CD4-positive, CD25-positive, alpha-beta regulatory T cell (primary cell): ENCODE measurements at regions not wholly inside any gene's neighbourhood (a gene's known extent, or its start where the extent isn't known, plus 50 kb on each side); places are given as distances from the start of the nearest gene placed in this dataset.

Experiments
- ATAC-seq, 2 donors: fragments of 150-1000 bp; cut with Tn5 transposase; one replicate each; pipeline ENCODE4 v1.10.0; 2021; ENCODE audit warnings: low read depth in 2 of 2, moderate number of reproducible peaks in 2 of 2, moderate library complexity in 1 of 2
- DNase-seq, 3 donors: peaks; one replicate each; pipeline versions ENCODE4 v3.0.0 to v3.0.0-alpha.2; 2012 to 2022; ENCODE audit warnings: mixed read lengths in 1 of 3
- H3K27ac ChIP-seq: one replicate; pipeline ENCODE4 v1.7.0; 2013; ENCODE audit warnings: mild to moderate bottlenecking, low read length; ENCODE audit not compliant: insufficient read depth, poor library complexity, severe bottlenecking
- H3K27me3 ChIP-seq: one replicate; pipeline ENCODE4 v1.7.0; 2013; ENCODE audit warnings: low read length; ENCODE audit not compliant: control insufficient read depth, insufficient read depth
- H3K36me3 ChIP-seq: one replicate; pipeline ENCODE4 v1.7.0; 2013; ENCODE audit warnings: mild to moderate bottlenecking, low read length, moderate library complexity; ENCODE audit not compliant: control insufficient read depth, insufficient read depth
- H3K4me1 ChIP-seq: 2 replicates; pipeline ENCODE4 v1.7.0; 2013; ENCODE audit warnings: mild to moderate bottlenecking, low read length; ENCODE audit not compliant: insufficient read depth, control insufficient read depth, poor library complexity, severe bottlenecking
- H3K4me3 ChIP-seq: one replicate; pipeline ENCODE4 v1.7.0; 2013; ENCODE audit warnings: low read depth, mild to moderate bottlenecking, low read length, moderate library complexity
- H3K9me3 ChIP-seq, 2 experiments: 1 replicate in 1 of 2; 2 replicates in 1 of 2; pipeline ENCODE4 v1.7.0; 2013; ENCODE audit warnings: low read length in 2 of 2, mild to moderate bottlenecking in 1 of 2, moderate library complexity in 1 of 2; ENCODE audit not compliant: control insufficient read depth in 2 of 2
- H3K27ac Mint-ChIP-seq, 3 donors: one replicate each; pipeline ENCODE4 v1.8.0; 2020 to 2022; ENCODE audit warnings: mild to moderate bottlenecking in 3 of 3, mixed read lengths in 3 of 3, moderate library complexity in 2 of 3
- H3K27me3 Mint-ChIP-seq: one replicate; pipeline ENCODE4 v1.8.0; 2022; ENCODE audit warnings: mild to moderate bottlenecking, mixed read lengths
- H3K36me3 Mint-ChIP-seq: one replicate; pipeline ENCODE4 v1.8.0; 2020; ENCODE audit warnings: mixed read lengths
- H3K4me1 Mint-ChIP-seq, 4 donors: one replicate each; pipeline ENCODE4 v1.8.0; 2020 to 2022; ENCODE audit warnings: mixed read lengths in 4 of 4, mild to moderate bottlenecking in 1 of 4
- H3K4me3 Mint-ChIP-seq, 4 donors: one replicate each; pipeline ENCODE4 v1.8.0; 2020 to 2022; ENCODE audit warnings: mild to moderate bottlenecking in 4 of 4, mixed read lengths in 4 of 4, moderate library complexity in 3 of 4
- H3K9me3 Mint-ChIP-seq, 7 donors: one replicate each; pipeline ENCODE4 v1.8.0; 2020 to 2022; ENCODE audit warnings: mixed read lengths in 7 of 7, mild to moderate bottlenecking in 3 of 7, moderate library complexity in 2 of 7

DNA sequence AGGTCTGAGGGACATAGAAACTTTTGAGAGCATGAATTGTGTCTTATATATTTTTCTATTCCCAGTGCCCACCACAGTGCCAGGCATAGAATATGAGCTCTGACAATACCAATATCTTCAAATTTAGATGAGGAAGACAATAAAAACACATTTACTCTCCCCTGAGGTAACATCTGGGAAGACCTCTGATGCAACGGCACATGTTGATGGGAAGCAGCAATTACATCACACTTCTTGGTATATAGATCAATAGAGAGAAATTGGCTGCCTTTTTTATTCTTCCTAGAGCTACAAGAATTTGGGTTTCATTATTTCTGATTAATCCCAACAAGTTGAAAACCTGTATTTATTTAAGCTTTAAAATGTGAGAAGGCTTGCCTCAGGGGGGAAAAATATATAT is 67.4 kb upstream of the SMAD1 start:
- no peaks in the 10 kb centered on the region for H3K4me1 Mint-ChIP-seq
- no peaks in the 10 kb centered on the region for H3K27me3 Mint-ChIP-seq
- H3K4me3 Mint-ChIP-seq: no peak overlapping the region
- DNase-seq: no peak
- Histone ChIP-seq H3K36me3 (no peaks in the 10 kb centered on the region), H3K9me3 (no peaks in the 10 kb centered on the region), H3K4me3 (no peak overlapping the region), H3K4me1 (no peaks in the 10 kb centered on the region), H3K27ac (no peak overlapping the region), H3K27me3 (no peaks in the 10 kb centered on the region)
- no peaks in the 10 kb centered on the region for H3K36me3 Mint-ChIP-seq
- no peak overlapping the region for H3K27ac Mint-ChIP-seq
- ATAC-seq: no peak
- H3K9me3 Mint-ChIP-seq: no peaks in the 10 kb centered on the region

DNA sequence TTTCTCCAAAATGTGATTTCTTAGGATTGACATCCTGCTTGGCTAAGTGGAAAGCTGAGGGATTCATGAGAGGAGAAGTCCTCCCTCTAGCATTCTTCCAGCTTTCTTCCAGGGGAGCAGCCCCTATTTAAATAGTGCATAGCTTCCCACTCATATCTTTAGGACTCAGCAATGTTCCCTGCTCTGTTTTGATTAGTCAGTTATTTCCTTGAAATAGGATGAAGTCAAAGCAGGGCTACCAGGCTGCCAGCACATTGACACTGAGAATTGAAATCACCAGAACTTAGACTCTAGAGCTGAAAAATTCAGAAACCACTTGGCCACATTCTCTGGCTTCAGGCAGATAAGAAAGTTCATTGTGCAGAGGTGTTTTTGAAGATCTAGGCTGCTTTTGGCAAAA is 74.7 kb upstream of the SMAD1 start:
- peaks cover 0 to 5% (median 0%) of the 10 kb centered on the region in 7 donors for H3K9me3 Mint-ChIP-seq
- no peaks in the 10 kb centered on the region for H3K36me3 Mint-ChIP-seq
- Histone ChIP-seq H3K9me3 (no peaks in the 10 kb centered on the region), H3K27me3 (no peaks in the 10 kb centered on the region), H3K4me3 (no peak overlapping the region), H3K36me3 (no peaks in the 10 kb centered on the region), H3K27ac (no peak overlapping the region), H3K4me1 (no peaks in the 10 kb centered on the region)
- DNase-seq: no peak
- ATAC-seq: no peak
- no peak overlapping the region for H3K27ac Mint-ChIP-seq
- no peak overlapping the region for H3K4me3 Mint-ChIP-seq
- H3K27me3 Mint-ChIP-seq: no peaks in the 10 kb centered on the region
- no peaks in the 10 kb centered on the region for H3K4me1 Mint-ChIP-seq

DNA sequence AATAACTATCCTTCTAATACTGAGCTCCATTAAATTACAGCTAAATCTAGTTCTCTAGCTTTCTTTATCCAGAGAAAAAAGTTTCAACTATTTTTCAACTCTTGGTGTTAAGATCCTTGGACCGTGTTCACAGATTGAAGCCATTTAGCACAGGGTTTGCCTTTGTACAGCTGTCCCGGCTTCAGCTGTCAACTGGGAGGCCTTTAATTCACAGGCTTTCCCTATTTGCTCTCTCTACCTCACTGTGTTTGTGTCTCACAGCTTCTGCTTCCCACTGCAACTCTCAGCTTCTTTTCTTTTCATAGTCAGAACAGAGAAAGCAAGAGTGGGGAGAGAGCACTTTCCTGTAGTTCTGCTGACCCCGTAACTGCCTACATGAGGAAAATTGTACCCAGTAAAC is 76.9 kb upstream of the SMAD1 start:
- no peaks in the 10 kb centered on the region for H3K4me1 ChIP-seq
- ATAC-seq: no peak
- H3K36me3 ChIP-seq: no peaks in the 10 kb centered on the region
- no peaks in the 10 kb centered on the region for H3K36me3 Mint-ChIP-seq
- no peaks in the 10 kb centered on the region for H3K4me1 Mint-ChIP-seq
- no peak overlapping the region for H3K27ac ChIP-seq
- no peaks in the 10 kb centered on the region for H3K27me3 ChIP-seq
- DNase-seq: no peak
- H3K4me3 Mint-ChIP-seq: no peak overlapping the region
- no peak overlapping the region for H3K27ac Mint-ChIP-seq
- H3K27me3 Mint-ChIP-seq: no peaks in the 10 kb centered on the region
- H3K4me3 ChIP-seq: no peak overlapping the region
- H3K9me3 ChIP-seq: no peaks in the 10 kb centered on the region
- H3K9me3 Mint-ChIP-seq: peaks cover 0 to 5% (median 2%) of the 10 kb centered on the region in 7 donors

DNA sequence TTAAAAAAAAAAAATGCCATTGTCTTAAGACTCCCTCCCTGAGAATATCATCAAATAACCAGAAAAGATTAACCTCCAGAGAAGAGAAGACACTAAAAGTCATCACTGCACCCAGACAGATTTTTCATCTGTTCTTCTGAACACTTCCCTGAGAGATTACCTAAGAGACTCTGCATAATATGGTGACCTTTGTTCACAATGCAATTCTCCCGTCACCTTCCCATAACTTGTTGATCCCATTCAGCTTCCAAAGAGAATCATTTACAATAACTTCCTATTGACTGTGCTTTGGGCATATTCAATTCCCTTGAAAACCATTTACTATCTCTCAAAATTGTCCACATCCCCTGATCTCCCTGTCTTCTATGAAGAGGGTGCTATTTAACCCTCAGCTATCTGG is 85.1 kb upstream of the SMAD1 start:
- ATAC-seq (no peak), DNase-seq (no peak)
- no peaks in the 10 kb centered on the region for H3K27me3 ChIP-seq
- no peak overlapping the region for H3K4me3 Mint-ChIP-seq
- no peaks in the 10 kb centered on the region for H3K36me3 ChIP-seq
- no peaks in the 10 kb centered on the region for H3K36me3 Mint-ChIP-seq
- no peaks in the 10 kb centered on the region for H3K4me1 ChIP-seq
- no peak overlapping the region for H3K27ac ChIP-seq
- H3K4me3 ChIP-seq: no peak overlapping the region
- H3K4me1 Mint-ChIP-seq: no peaks in the 10 kb centered on the region
- H3K9me3 ChIP-seq: no peaks in the 10 kb centered on the region
- H3K27ac Mint-ChIP-seq: no peak overlapping the region
- no peaks in the 10 kb centered on the region for H3K27me3 Mint-ChIP-seq
- H3K9me3 Mint-ChIP-seq: peaks cover 0 to 5% (median 0%) of the 10 kb centered on the region in 7 donors

DNA sequence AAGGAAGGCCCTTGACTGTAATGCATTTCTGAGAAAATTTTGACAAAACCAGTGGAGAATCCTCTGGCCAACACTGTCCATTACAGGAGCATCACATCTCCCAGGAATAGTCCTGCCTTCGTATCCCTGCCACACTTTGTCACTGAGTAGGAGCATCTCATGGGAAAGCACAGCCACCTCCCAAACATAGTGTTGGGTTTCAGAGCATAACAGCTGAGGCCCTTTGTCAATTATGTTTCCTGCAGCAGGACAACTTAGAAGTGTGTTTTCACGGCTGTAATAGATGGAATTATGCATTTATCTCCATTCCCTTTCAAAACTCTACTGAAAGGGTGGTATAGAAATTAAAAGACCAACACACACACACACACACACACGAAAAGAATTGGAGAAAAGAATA is 91.1 kb upstream of the SMAD1 start:
- Mint-ChIP-seq H3K9me3 (peaks cover 0 to 6% (median 0%) of the 10 kb centered on the region in 7 donors), H3K36me3 (no peaks in the 10 kb centered on the region), H3K4me1 (no peaks in the 10 kb centered on the region), H3K4me3 (no peak overlapping the region), H3K27me3 (no peaks in the 10 kb centered on the region), H3K27ac (no peak overlapping the region)
- no peak overlapping the region for H3K4me3 ChIP-seq
- ATAC-seq (no peak), DNase-seq (no peak)
- H3K9me3 ChIP-seq: no peaks in the 10 kb centered on the region
- H3K36me3 ChIP-seq: no peaks in the 10 kb centered on the region
- peaks cover 3% of the 10 kb centered on the region for H3K27me3 ChIP-seq
- no peaks in the 10 kb centered on the region for H3K4me1 ChIP-seq
- H3K27ac ChIP-seq: no peak overlapping the region

GRCh38 chr4:145389550-145389949 is 92.1 kb upstream of the SMAD1 start:
- H3K36me3 Mint-ChIP-seq: no peaks in the 10 kb centered on the region
- H3K27me3 ChIP-seq: peaks cover 3% of the 10 kb centered on the region
- no peaks in the 10 kb centered on the region for H3K4me1 ChIP-seq
- H3K9me3 ChIP-seq: no peaks in the 10 kb centered on the region
- no peak overlapping the region for H3K27ac Mint-ChIP-seq
- H3K36me3 ChIP-seq: no peaks in the 10 kb centered on the region
- H3K9me3 Mint-ChIP-seq: peaks cover 0 to 6% (median 0%) of the 10 kb centered on the region in 7 donors
- ATAC-seq (no peak), DNase-seq (no peak)
- peaks cover 2% of the 10 kb centered on the region for H3K27me3 Mint-ChIP-seq
- H3K4me3 ChIP-seq: no peak overlapping the region
- H3K4me3 Mint-ChIP-seq: no peak overlapping the region
- H3K27ac ChIP-seq: no peak overlapping the region
- no peaks in the 10 kb centered on the region for H3K4me1 Mint-ChIP-seq

DNA sequence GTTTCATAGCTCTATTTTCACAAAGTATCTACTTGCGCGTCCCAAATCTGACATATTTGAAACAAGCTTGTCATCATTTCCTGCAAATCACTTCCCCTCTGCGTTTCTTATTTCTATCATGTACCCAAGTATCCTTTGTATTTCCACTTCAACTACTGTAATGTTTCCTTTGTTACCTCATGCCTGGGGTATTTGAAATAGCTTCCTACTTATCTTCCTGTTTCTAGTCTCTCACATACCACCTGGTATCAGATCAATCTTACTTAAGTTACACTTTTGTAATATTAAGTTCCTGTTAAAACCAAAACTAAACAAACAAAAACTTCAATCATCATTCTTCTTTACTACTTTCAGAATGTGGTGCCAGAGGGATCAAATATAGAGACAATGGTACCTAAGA is 93.6 kb upstream of the SMAD1 start:
- Histone ChIP-seq H3K4me3 (no peak overlapping the region), H3K36me3 (no peaks in the 10 kb centered on the region), H3K4me1 (no peaks in the 10 kb centered on the region), H3K27me3 (peaks cover 3% of the 10 kb centered on the region), H3K9me3 (no peaks in the 10 kb centered on the region), H3K27ac (no peak overlapping the region)
- DNase-seq: no peak
- Mint-ChIP-seq H3K4me3 (no peak overlapping the region), H3K4me1 (no peaks in the 10 kb centered on the region), H3K27me3 (peaks cover 5% of the 10 kb centered on the region), H3K9me3 (peaks cover 0 to 6% (median 2%) of the 10 kb centered on the region in 7 donors), H3K27ac (no peak overlapping the region), H3K36me3 (no peaks in the 10 kb centered on the region)
- no peak for ATAC-seq

- Mint-ChIP-seq H3K4me3 (no peak overlapping the region), H3K27me3 (peaks cover 5% of the 10 kb centered on the region), H3K9me3 (peaks cover 0 to 6% (median 2%) of the 10 kb centered on the region in 7 donors), H3K36me3 (no peaks in the 10 kb centered on the region), H3K4me1 (no peaks in the 10 kb centered on the region), H3K27ac (no peak overlapping the region)
- peaks cover 3% of the 10 kb centered on the region for H3K27me3 ChIP-seq
- ATAC-seq (no peak), DNase-seq (no peak)
- H3K4me1 ChIP-seq: no peaks in the 10 kb centered on the region
- no peaks in the 10 kb centered on the region for H3K36me3 ChIP-seq
- no peak overlapping the region for H3K4me3 ChIP-seq
- no peak overlapping the region for H3K27ac ChIP-seq
- no peaks in the 10 kb centered on the region for H3K9me3 ChIP-seq
Observed at GRCh38 chr4:145387079-145387478, 94.6 kb upstream of the SMAD1 start.
